Suprapubic skin (tissue), 4 donors: ENCODE measurements at regions not wholly inside any gene's neighbourhood (a gene's known extent, or its start where the extent isn't known, plus 50 kb on each side); places are given as distances from the start of the nearest gene placed in this dataset.

Experiments used
- DNase-seq, 2 donors: peaks; one replicate each; pipeline ENCODE4 v3.0.0-alpha.2; 2019; ENCODE audit warnings: low spot score in 2 of 2
- H3K27ac ChIP-seq: fragments of 200-600 bp; sonication (generic); one replicate; pipeline ENCODE4 v1.5.1; 2019
- H3K27me3 ChIP-seq: fragments of 200-600 bp; sonication (generic); one replicate; pipeline ENCODE4 v1.5.1; 2019
- H3K36me3 ChIP-seq: fragments of 200-600 bp; sonication (generic); one replicate; pipeline ENCODE4 v1.5.1; 2019
- H3K4me1 ChIP-seq: fragments of 200-600 bp; sonication (generic); one replicate; pipeline ENCODE4 v1.5.1; 2019
- H3K4me3 ChIP-seq: fragments of 200-600 bp; sonication (generic); one replicate; pipeline ENCODE4 v1.5.1; 2019; ENCODE audit warnings: mild to moderate bottlenecking
- H3K9me3 ChIP-seq: fragments of 200-600 bp; sonication (generic); one replicate; pipeline ENCODE4 v1.5.1; 2019
- EP300 ChIP-seq: sonication (generic); formaldehyde crosslinking; IDR thresholded peaks from one replicate; pipeline ENCODE4 v1.6.1; 2017; ENCODE audit warnings: antibody characterized with exemption
- POLR2A ChIP-seq, 2 donors: fragments of 450-650 bp; IDR thresholded peaks; one replicate each; pipeline ENCODE4 v1.6.1; 2017; ENCODE audit warnings: antibody characterized with exemption in 2 of 2, mild to moderate bottlenecking in 2 of 2, moderate library complexity in 2 of 2
- POLR2AphosphoS5 ChIP-seq, 3 donors: sonication (generic); formaldehyde crosslinking; IDR thresholded peaks; one replicate each; pipeline ENCODE4 v1.6.1; 2017; ENCODE audit warnings: antibody characterized with exemption in 3 of 3
- WGBS: methylation state at CpG from one replicate; pipeline ENCODE4 v1.1.5; 2018; 5-methylcytosine and 5-hydroxymethylcytosine counted together
- TF ChIP-seq, protein P1 (sequence below), 2 donors: fragments of 200-600 bp in 1 of 2; fragments of 450-650 bp in 1 of 2; sonication (generic) in 1 of 2; IDR thresholded peaks; one replicate each; pipeline ENCODE4 v1.5.1; 2016 to 2019; ENCODE audit warnings: antibody characterized with exemption in 2 of 2, mild to moderate bottlenecking in 1 of 2, moderate library complexity in 1 of 2

DNA sequence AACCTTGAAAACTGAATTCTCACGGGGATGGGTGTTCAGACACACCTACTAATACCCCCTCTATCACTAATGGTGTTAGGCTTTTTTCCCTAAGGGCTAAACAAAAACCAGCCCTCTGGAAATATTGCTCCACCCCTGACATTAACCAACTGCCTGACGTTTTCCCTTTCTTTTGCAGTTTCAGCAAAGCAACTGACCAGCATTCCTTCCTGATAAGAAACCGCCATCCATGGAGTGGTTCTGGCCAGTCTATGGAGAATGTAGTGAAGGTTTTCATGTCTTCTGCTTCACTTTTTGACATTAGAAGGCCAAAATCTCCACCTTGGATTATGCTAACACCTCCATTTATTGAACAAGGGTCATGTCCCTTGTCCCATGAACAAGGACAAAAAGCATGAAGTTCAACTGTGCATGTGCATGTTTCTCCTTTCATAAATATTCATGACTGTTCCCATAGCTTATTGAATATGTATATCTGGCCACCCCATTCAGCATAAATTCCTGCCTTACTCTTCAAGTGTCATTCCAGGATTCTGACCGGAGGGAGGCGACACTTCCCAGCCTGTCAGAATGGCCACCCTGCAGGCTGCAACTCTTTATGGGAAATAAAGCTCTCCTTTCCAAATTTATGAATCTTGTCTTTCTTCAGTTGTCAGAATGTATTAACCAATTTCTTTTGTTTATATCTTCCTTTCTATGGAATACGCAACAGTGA lies 314.3 kb downstream of the HHIPL2 start:
- no peak overlapping the region for H3K4me3 ChIP-seq
- no peak for TF ChIP-seq EP300
- no peak for TF ChIP-seq POLR2A (IDR thresholded peaks at IDR 0.05)
- no peak for TF ChIP-seq POLR2AphosphoS5 (IDR thresholded peaks at IDR 0.05)
- TF ChIP-seq, protein P1, sequence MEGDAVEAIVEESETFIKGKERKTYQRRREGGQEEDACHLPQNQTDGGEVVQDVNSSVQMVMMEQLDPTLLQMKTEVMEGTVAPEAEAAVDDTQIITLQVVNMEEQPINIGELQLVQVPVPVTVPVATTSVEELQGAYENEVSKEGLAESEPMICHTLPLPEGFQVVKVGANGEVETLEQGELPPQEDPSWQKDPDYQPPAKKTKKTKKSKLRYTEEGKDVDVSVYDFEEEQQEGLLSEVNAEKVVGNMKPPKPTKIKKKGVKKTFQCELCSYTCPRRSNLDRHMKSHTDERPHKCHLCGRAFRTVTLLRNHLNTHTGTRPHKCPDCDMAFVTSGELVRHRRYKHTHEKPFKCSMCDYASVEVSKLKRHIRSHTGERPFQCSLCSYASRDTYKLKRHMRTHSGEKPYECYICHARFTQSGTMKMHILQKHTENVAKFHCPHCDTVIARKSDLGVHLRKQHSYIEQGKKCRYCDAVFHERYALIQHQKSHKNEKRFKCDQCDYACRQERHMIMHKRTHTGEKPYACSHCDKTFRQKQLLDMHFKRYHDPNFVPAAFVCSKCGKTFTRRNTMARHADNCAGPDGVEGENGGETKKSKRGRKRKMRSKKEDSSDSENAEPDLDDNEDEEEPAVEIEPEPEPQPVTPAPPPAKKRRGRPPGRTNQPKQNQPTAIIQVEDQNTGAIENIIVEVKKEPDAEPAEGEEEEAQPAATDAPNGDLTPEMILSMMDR (IDR thresholded peaks at IDR 0.05) = no peak
- H3K36me3 ChIP-seq = no peaks in the 10 kb centered on the region
- no peak for DNase-seq
- no peak overlapping the region for H3K27ac ChIP-seq
- H3K9me3 ChIP-seq = no peaks in the 10 kb centered on the region
- no peaks in the 10 kb centered on the region for H3K4me1 ChIP-seq
- WGBS = 88% methylated on average over 6 of the region's 6 CpGs
- H3K27me3 ChIP-seq = no peaks in the 10 kb centered on the region

DNA sequence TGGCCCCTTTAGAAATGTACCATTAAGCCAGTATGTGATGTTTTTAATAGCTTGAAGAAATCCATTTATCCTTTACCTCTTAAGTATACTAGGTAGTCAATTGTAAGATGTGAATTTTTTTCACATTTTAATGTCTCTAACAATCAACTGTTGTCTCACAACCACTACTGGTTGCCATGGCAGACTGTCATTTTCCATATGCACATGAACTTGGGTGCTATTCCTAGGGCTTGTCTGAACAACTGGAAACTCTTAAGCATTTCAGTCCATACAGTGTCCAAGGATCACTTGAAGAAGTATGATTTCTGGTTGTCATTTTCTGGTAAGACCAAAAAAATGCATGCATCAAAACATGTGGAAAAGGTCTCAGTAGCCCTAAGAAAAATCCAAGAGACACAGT lies 315.1 kb downstream of the HHIPL2 start:
- Histone ChIP-seq H3K36me3 (no peaks in the 10 kb centered on the region), H3K4me3 (no peak overlapping the region), H3K4me1 (no peaks in the 10 kb centered on the region), H3K9me3 (no peaks in the 10 kb centered on the region), H3K27ac (no peak overlapping the region), H3K27me3 (no peaks in the 10 kb centered on the region)
- no peak for DNase-seq
- no peak for TF ChIP-seq POLR2AphosphoS5 (IDR thresholded peaks at IDR 0.05)
- TF ChIP-seq, protein P1 (IDR thresholded peaks at IDR 0.05) = no peak
- TF ChIP-seq POLR2A (IDR thresholded peaks at IDR 0.05) = no peak

DNA sequence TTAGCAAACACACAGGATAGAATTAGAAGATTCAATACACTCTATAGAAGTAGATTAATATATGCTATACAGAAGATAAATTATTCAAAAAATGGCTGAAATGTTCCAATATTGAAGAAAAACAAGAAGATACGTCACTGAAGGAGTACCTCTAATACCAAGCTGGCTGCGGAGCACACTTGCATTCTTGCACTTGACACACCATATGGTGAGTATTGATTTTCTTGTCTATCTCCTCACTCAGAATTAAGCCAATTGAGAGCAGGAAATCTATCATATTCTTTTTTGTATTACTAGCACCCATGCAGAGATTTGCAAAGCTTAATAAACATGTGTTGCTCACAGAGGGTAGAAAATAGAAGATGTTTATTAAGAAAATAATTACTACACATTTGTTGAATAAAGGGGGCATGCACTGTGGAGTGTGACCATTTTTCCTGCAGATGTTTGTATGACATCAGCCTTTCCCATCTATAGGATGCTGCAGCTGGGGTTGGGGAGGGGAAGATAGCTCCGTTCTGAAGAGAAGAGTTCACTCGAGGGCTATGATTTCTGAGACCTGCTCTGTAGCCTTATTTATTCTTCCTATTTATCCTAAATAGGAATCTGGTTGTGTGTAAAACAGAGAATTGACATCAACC lies 318.1 kb downstream of the HHIPL2 start:
- DNase-seq = no peak
- WGBS = 69% methylated on average over 4 of the region's 4 CpGs
- TF ChIP-seq POLR2A (IDR thresholded peaks at IDR 0.05) (no peak), POLR2AphosphoS5 (IDR thresholded peaks at IDR 0.05) (no peak), EP300 (no peak)
- TF ChIP-seq, protein P1 (IDR thresholded peaks at IDR 0.05) = no peak

DNA sequence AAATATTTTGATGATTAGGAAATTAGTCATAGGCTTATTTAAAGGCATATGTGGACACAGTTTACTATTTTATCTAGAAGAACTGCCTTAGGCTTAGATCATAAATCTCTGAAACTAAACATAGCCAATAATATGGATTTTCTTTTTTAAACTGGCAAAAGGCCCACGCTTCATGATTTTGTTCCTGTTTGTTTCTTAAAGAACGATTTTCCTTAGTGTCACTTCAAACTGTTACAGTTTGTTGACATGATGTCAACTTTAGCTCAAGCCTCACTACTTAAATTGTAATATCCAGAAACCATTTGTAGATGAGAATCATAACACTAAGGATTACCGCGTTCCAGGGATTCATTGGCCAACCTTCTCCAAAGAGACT lies 322.6 kb downstream of the HHIPL2 start:
- 29% methylated on average over 4 of the region's 4 CpGs for WGBS
- Histone ChIP-seq H3K36me3 (no peaks in the 10 kb centered on the region), H3K27ac (no peak overlapping the region), H3K27me3 (no peaks in the 10 kb centered on the region), H3K4me1 (no peaks in the 10 kb centered on the region), H3K9me3 (no peaks in the 10 kb centered on the region), H3K4me3 (no peak overlapping the region)
- DNase-seq = no peak
- TF ChIP-seq EP300 (no peak), POLR2A (IDR thresholded peaks at IDR 0.05) (no peak)

More for the DNA sequence above, 318.1 kb downstream of the HHIPL2 start:
- H3K4me1 ChIP-seq = no peaks in the 10 kb centered on the region
- no peak overlapping the region for H3K4me3 ChIP-seq
- H3K27me3 ChIP-seq = no peaks in the 10 kb centered on the region
- no peak overlapping the region for H3K27ac ChIP-seq
- no peaks in the 10 kb centered on the region for H3K9me3 ChIP-seq
- H3K36me3 ChIP-seq = no peaks in the 10 kb centered on the region

DNA sequence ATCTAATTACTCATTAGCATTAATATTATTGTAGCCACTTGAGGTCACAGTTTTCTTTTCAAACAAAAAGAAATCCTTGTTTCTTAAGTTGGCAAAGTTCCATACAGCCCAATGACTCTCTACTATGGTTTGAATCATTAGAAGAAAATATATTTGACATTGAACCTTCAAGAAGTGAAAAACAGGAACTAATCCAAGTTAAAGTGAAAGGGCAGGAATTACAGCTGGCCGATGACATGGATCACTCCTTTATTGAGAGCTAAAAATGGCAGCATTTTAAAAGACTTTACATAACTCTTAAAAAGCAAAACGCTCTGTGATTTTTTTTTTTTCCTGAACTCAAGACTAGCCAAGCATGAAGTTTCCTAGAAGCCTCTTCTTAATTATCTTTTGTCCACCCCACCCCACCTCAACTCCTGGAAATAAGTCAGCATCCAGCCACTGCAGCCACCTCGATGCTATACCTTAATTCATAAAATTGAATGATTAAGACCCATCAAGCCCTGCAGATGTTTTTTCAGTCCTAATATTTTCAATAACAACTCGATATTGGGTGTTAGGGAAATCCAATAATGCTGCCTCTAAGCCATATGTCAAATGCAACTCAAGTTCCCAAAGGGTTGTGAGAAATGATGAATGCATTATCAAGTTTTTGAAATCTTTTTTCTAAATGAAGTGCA lies 323.1 kb downstream of the HHIPL2 start:
- no peaks in the 10 kb centered on the region for H3K27me3 ChIP-seq
- no peaks in the 10 kb centered on the region for H3K36me3 ChIP-seq
- WGBS = 24% methylated on average over 4 of the region's 4 CpGs
- H3K4me1 ChIP-seq = no peaks in the 10 kb centered on the region
- no peak for DNase-seq
- H3K9me3 ChIP-seq = no peaks in the 10 kb centered on the region
- TF ChIP-seq, protein P1 (IDR thresholded peaks at IDR 0.05) = no peak
- no peak for TF ChIP-seq EP300
- H3K27ac ChIP-seq = no peak overlapping the region
- H3K4me3 ChIP-seq = no peak overlapping the region
